Neuronal stem cell (in vitro differentiated cells): ENCODE measurements at regions not wholly inside any gene's neighbourhood (a gene's known extent, or its start where the extent isn't known, plus 50 kb on each side); places are given as distances from the start of the nearest gene placed in this dataset.

Source experiments
- DNase-seq: peaks from one replicate; pipeline ENCODE4 v3.0.0-alpha.2; 2013; ENCODE audit warnings: low spot score
- H2AFZ ChIP-seq: one replicate; pipeline ENCODE4 v1.6.1; 2013; ENCODE audit warnings: mild to moderate bottlenecking, low read length, inconsistent platforms
- H2AK5ac ChIP-seq: 2 replicates; pipeline ENCODE4 v1.6.1; 2013; ENCODE audit warnings: low read depth, mild to moderate bottlenecking, inconsistent platforms, low read length, moderate library complexity, mixed read lengths
- H2BK120ac ChIP-seq: 2 replicates; pipeline ENCODE4 v1.6.1; 2013; ENCODE audit warnings: low read depth, mild to moderate bottlenecking, inconsistent platforms, low read length, moderate library complexity, mixed read lengths
- H2BK12ac ChIP-seq: one replicate; pipeline ENCODE4 v1.6.1; 2013; ENCODE audit warnings: low read length, inconsistent platforms
- H2BK15ac ChIP-seq: 2 replicates; pipeline ENCODE4 v1.6.1; 2013; ENCODE audit warnings: mild to moderate bottlenecking, low read length, inconsistent platforms, mixed read lengths
- H2BK5ac ChIP-seq: one replicate; pipeline ENCODE4 v1.6.1; 2013; ENCODE audit warnings: inconsistent platforms, mild to moderate bottlenecking, low read length, moderate library complexity
- H3K14ac ChIP-seq: one replicate; pipeline ENCODE4 v1.6.1; 2013; ENCODE audit warnings: low read length, inconsistent platforms
- H3K18ac ChIP-seq: 2 replicates; pipeline ENCODE4 v1.6.1; 2013; ENCODE audit warnings: low read length, inconsistent platforms
- H3K23ac ChIP-seq: 2 replicates; pipeline ENCODE4 v1.6.1; 2013; ENCODE audit warnings: low read depth, mild to moderate bottlenecking, mixed read lengths, low read length, inconsistent platforms; ENCODE audit not compliant: poor library complexity
- H3K27ac ChIP-seq: replicated peaks from 3 replicates; pipeline ENCODE4 v1.5.1; 2013; ENCODE audit warnings: low read length, inconsistent platforms
- H3K27me3 ChIP-seq, 3 experiments: 2 replicates each; pipeline ENCODE4 v1.6.1; 2013; ENCODE audit warnings: low read length in 3 of 3, mild to moderate bottlenecking in 2 of 3, inconsistent platforms in 1 of 3, low read depth in 1 of 3, mixed read lengths in 1 of 3, moderate library complexity in 1 of 3; ENCODE audit not compliant: control insufficient read depth in 3 of 3, insufficient read depth in 3 of 3
- H3K36me3 ChIP-seq, 2 donors: replicated peaks in 1 of 2; 2 replicates each; pipeline ENCODE4 v1.6.1; 2013; ENCODE audit warnings: low read length in 2 of 2; ENCODE audit not compliant: control insufficient read depth in 2 of 2, insufficient read depth in 2 of 2
- H3K4ac ChIP-seq: 2 replicates; pipeline ENCODE4 v1.6.1; 2013; ENCODE audit warnings: inconsistent platforms, mild to moderate bottlenecking, low read length, moderate library complexity
- H3K4me1 ChIP-seq, 2 donors: 1 replicate in 1 of 2; 2 replicates in 1 of 2; pipeline ENCODE4 v1.6.1; 2013; ENCODE audit warnings: low read length in 2 of 2, low read depth in 1 of 2; ENCODE audit not compliant: control insufficient read depth in 2 of 2, insufficient read depth in 1 of 2
- H3K4me2 ChIP-seq: one replicate; pipeline ENCODE4 v1.6.1; 2013; ENCODE audit warnings: mild to moderate bottlenecking, low read length, inconsistent platforms; ENCODE audit not compliant: insufficient read depth, poor library complexity, severe bottlenecking
- H3K4me3 ChIP-seq, 2 donors: 2 replicates each; pipeline ENCODE4 v1.5.1; 2013; ENCODE audit warnings: low read length in 2 of 2, mild to moderate bottlenecking in 2 of 2, inconsistent platforms in 1 of 2, moderate library complexity in 1 of 2
- H3K79me1 ChIP-seq: one replicate; pipeline ENCODE4 v1.6.1; 2013; ENCODE audit warnings: low read depth, mild to moderate bottlenecking, inconsistent platforms, low read length, moderate library complexity
- H3K9ac ChIP-seq: one replicate; pipeline ENCODE4 v1.6.1; 2013; ENCODE audit warnings: mild to moderate bottlenecking, low read depth, low read length, inconsistent platforms; ENCODE audit not compliant: poor library complexity
- H3K9me3 ChIP-seq, 2 donors: replicated peaks in 1 of 2; 2 replicates each; pipeline versions ENCODE3 to v1.6.1; 2013; ENCODE audit warnings: low read length in 2 of 2, mild to moderate bottlenecking in 2 of 2, inconsistent platforms in 1 of 2, low read depth in 1 of 2, mixed read lengths in 1 of 2, moderate library complexity in 1 of 2; ENCODE audit not compliant: control insufficient read depth in 2 of 2, insufficient read depth in 1 of 2
- H4K8ac ChIP-seq: one replicate; pipeline ENCODE4 v1.6.1; 2013; ENCODE audit warnings: low read depth, mild to moderate bottlenecking, inconsistent platforms, low read length, moderate library complexity
- H4K91ac ChIP-seq: one replicate; pipeline ENCODE4 v1.6.1; 2013; ENCODE audit warnings: low read length, low read depth, mild to moderate bottlenecking, inconsistent platforms; ENCODE audit not compliant: poor library complexity
- WGBS, 2 donors: extraction: QIAGEN DNeasy Blood & Tissue Kit; methylation state at CpG; one replicate each; pipeline ENCODE4 v1.1.7; 2013; ENCODE audit warnings: missing lambda C conversion rate in 2 of 2, mixed read lengths in 1 of 2; ENCODE audit not compliant: insufficient read length in 2 of 2, insufficient replicate concordance in 1 of 2; ENCODE audit errors: extremely low coverage in 2 of 2; 5-methylcytosine and 5-hydroxymethylcytosine counted together

DNA sequence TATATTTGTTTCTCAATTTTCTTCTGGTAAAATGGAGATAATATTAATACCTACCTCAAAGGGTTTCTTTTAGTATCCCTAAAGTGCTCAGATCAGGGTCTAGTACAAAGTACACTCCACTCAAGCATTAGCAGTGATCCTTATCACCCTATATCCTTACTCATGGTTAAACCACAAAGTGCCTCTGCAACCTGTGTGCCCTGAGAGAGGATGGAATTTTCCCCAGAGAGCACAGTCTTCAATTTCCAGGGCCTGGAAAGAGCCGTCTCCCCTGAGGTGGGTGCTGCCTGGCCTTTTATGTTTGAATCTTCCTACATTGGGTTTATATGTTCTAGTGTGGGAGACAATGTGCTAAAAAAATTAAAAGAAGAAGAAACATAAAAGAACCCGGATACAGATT lies 183.1 kb upstream of the FBXO33 start:
- H3K79me1 ChIP-seq = no peaks in the 10 kb centered on the region
- H4K91ac ChIP-seq = no peak overlapping the region
- H2AFZ ChIP-seq = no peak overlapping the region
- no peak overlapping the region for H3K18ac ChIP-seq
- H3K9ac ChIP-seq = no peak overlapping the region
- no peak overlapping the region for H2BK120ac ChIP-seq
- no peaks in the 10 kb centered on the region for H3K4me1 ChIP-seq
- H3K36me3 ChIP-seq = no peaks in the 10 kb centered on the region
- H2BK15ac ChIP-seq = no peak overlapping the region
- H3K4me3 ChIP-seq = no peak overlapping the region
- no peak overlapping the region for H3K27ac ChIP-seq
- no peak overlapping the region for H3K4me2 ChIP-seq
- H2BK5ac ChIP-seq = no peak overlapping the region
- no CpG with 5 or more reads among the region's 2 CpGs for WGBS, 2 donors
- H3K14ac ChIP-seq = no peak overlapping the region
- H3K27me3 ChIP-seq = no peaks in the 10 kb centered on the region
- H2AK5ac ChIP-seq = no peak overlapping the region
- no peak for DNase-seq
- no peak overlapping the region for H3K4ac ChIP-seq
- H3K23ac ChIP-seq = no peak overlapping the region
- no peaks in the 10 kb centered on the region for H3K9me3 ChIP-seq
- no peak overlapping the region for H4K8ac ChIP-seq
- H2BK12ac ChIP-seq = no peak overlapping the region

GRCh38 chr14:39614297-39614923 lies 182.2 kb upstream of the FBXO33 start:
- Histone ChIP-seq H3K9ac (no peak overlapping the region), H2BK12ac (no peak overlapping the region), H3K4ac (no peak overlapping the region), H2BK15ac (no peak overlapping the region), H4K8ac (no peak overlapping the region), H3K27ac (no peak overlapping the region), H2BK120ac (no peak overlapping the region), H3K18ac (no peak overlapping the region), H3K4me3 (no peak overlapping the region), H2AK5ac (no peak overlapping the region), H3K9me3 (no peaks in the 10 kb centered on the region), H2BK5ac (no peak overlapping the region), H3K4me2 (no peak overlapping the region), H3K4me1 (no peaks in the 10 kb centered on the region), H3K14ac (no peak overlapping the region), H4K91ac (no peak overlapping the region), H3K79me1 (no peaks in the 10 kb centered on the region), H2AFZ (no peak overlapping the region), H3K36me3 (no peaks in the 10 kb centered on the region), H3K23ac (no peak overlapping the region), H3K27me3 (no peaks in the 10 kb centered on the region)
- no peak for DNase-seq
- no CpG with 5 or more reads among the region's 3 CpGs for WGBS, 2 donors

DNA sequence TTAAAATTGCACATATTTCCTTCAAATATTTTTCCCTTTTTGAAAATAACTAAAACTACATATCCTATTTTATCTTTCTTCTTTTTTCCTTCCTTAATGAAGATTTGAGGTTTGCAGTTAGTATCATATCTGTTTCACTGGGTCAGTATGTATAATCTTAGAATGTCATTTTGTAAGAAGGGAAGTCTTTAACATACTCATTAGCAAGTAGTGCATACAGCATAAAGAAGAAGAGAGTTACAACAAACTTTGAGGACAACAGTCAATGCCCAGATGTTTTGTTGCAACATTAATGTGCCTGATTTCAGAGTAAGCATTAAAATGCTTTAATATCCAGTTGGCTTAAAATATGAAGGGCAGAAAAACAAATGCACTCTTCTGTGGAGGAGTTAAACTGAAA lies 176.9 kb upstream of the FBXO33 start:
- no peak overlapping the region for H3K4ac ChIP-seq
- no peak overlapping the region for H4K8ac ChIP-seq

DNA sequence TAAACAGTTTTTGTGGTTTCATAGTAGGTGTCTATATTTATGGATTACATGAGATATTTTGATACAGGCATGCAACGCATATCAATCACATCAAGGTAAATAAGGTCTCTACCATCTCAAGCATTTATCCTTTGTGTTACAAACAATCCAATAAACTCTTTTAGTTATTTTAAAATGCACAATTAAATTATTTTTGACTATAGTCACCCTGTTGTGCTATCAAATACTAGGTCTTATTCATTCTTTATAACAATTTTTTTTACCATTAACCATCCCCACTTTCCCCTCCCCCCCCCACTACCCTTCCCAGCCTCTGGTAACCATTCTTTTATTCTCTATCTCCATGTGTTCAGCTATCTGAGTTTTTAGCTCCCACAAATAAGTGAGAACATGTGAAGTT lies 175.7 kb upstream of the FBXO33 start:
- Histone ChIP-seq H4K91ac (no peak overlapping the region), H4K8ac (no peak overlapping the region), H2BK15ac (no peak overlapping the region), H2BK5ac (no peak overlapping the region), H3K79me1 (no peaks in the 10 kb centered on the region), H2BK120ac (no peak overlapping the region), H2AFZ (no peak overlapping the region), H3K4me3 (no peak overlapping the region), H3K23ac (no peak overlapping the region), H3K18ac (no peak overlapping the region), H3K4me1 (no peaks in the 10 kb centered on the region), H3K9ac (no peak overlapping the region), H3K4ac (no peak overlapping the region), H3K27ac (no peak overlapping the region), H3K14ac (no peak overlapping the region), H3K9me3 (no peaks in the 10 kb centered on the region), H3K36me3 (no peaks in the 10 kb centered on the region), H2BK12ac (no peak overlapping the region), H3K4me2 (no peak overlapping the region), H3K27me3 (no peaks in the 10 kb centered on the region), H2AK5ac (no peak overlapping the region)
- DNase-seq = no peak
- no CpG with 5 or more reads among the region's 1 CpG for WGBS, 2 donors

More for the DNA sequence above, 176.9 kb upstream of the FBXO33 start:
- Histone ChIP-seq H2BK120ac (no peak overlapping the region), H2AFZ (no peak overlapping the region), H3K14ac (no peak overlapping the region), H3K9me3 (no peaks in the 10 kb centered on the region), H2BK5ac (no peak overlapping the region), H3K36me3 (no peaks in the 10 kb centered on the region), H3K27me3 (no peaks in the 10 kb centered on the region), H3K27ac (no peak overlapping the region), H2AK5ac (no peak overlapping the region), H3K4me3 (no peak overlapping the region), H3K9ac (no peak overlapping the region), H3K4me2 (no peak overlapping the region), H3K79me1 (no peaks in the 10 kb centered on the region), H3K18ac (no peak overlapping the region), H3K23ac (no peak overlapping the region), H2BK12ac (no peak overlapping the region), H4K91ac (no peak overlapping the region), H2BK15ac (no peak overlapping the region), H3K4me1 (no peaks in the 10 kb centered on the region)
- DNase-seq = no peak
